ENCODE measurements at regions not wholly inside any gene's neighbourhood (a gene's known extent, or its start where the extent isn't known, plus 50 kb on each side); places are given as distances from the start of the nearest gene placed in this dataset.
"Not testable (repeated sequence)": the region's sequence is repeated elsewhere in the genome, so short reads cannot be mapped to it uniquely, and the experiment has no call there.

GRCh38 chr4:126961661-126962060 lies 671.1 kb upstream of the INTU start:
- no peak for DNase-seq

- DNase-seq = no peak
These were observed 666.9 kb upstream of the INTU start for GRCh38 chr4:126965877-126966276.

GRCh38 chr4:126969360-126970235 lies 663.2 kb upstream of the INTU start:
- no peak for DNase-seq

GRCh38 chr4:126973201-126973600 lies 659.6 kb upstream of the INTU start:
- DNase-seq = no peak

- no peak for DNase-seq
These were observed 655.7 kb upstream of the INTU start for GRCh38 chr4:126976850-126977632.

- no peak for DNase-seq
These were observed 646.8 kb upstream of the INTU start for GRCh38 chr4:126986005-126986404.

- DNase-seq = no peak
These were observed 645.9 kb upstream of the INTU start for GRCh38 chr4:126986828-126987227.

- DNase-seq = no peak
These were observed 640.8 kb upstream of the INTU start for GRCh38 chr4:126991965-126992364.

- no peak for DNase-seq
These were observed 639.8 kb upstream of the INTU start for GRCh38 chr4:126992910-126993309.

GRCh38 chr4:126993351-126993750 lies 639.4 kb upstream of the INTU start:
- DNase-seq = no peak

- no peak for DNase-seq
These were observed 637.5 kb upstream of the INTU start for GRCh38 chr4:126995235-126995634.

GRCh38 chr4:127000110-127000509 lies 632.6 kb upstream of the INTU start:
- DNase-seq = no peak

- DNase-seq = no peak
These were observed 631.9 kb upstream of the INTU start for GRCh38 chr4:127000846-127001245.

- DNase-seq = no peak
These were observed 630.8 kb upstream of the INTU start for GRCh38 chr4:127001933-127002332.

- DNase-seq = no peak
These were observed 626.3 kb upstream of the INTU start for GRCh38 chr4:127006446-127006877.

GRCh38 chr4:127007305-127007704 lies 625.5 kb upstream of the INTU start:
- no peak for DNase-seq

- no peak for DNase-seq
These were observed 620.2 kb upstream of the INTU start for GRCh38 chr4:127012549-127012948.

- DNase-seq = no peak
These were observed 617.1 kb upstream of the INTU start for GRCh38 chr4:127015667-127016117.

- no peak for DNase-seq
These were observed 614.4 kb upstream of the INTU start for GRCh38 chr4:127018381-127018780.

GRCh38 chr4:127020831-127021230 lies 611.9 kb upstream of the INTU start:
- DNase-seq = not testable (repeated sequence)

GRCh38 chr4:127036296-127036695 lies 596.5 kb upstream of the INTU start:
- no peak for DNase-seq

GRCh38 chr4:127045861-127046260 lies 586.9 kb upstream of the INTU start:
- no peak for DNase-seq

- no peak for DNase-seq
These were observed 584.8 kb upstream of the INTU start for GRCh38 chr4:127047930-127048329.
